ENCODE measurements at regions not wholly inside any gene's neighbourhood (a gene's known extent, or its start where the extent isn't known, plus 50 kb on each side); places are given as distances from the start of the nearest gene placed in this dataset.

DNA sequence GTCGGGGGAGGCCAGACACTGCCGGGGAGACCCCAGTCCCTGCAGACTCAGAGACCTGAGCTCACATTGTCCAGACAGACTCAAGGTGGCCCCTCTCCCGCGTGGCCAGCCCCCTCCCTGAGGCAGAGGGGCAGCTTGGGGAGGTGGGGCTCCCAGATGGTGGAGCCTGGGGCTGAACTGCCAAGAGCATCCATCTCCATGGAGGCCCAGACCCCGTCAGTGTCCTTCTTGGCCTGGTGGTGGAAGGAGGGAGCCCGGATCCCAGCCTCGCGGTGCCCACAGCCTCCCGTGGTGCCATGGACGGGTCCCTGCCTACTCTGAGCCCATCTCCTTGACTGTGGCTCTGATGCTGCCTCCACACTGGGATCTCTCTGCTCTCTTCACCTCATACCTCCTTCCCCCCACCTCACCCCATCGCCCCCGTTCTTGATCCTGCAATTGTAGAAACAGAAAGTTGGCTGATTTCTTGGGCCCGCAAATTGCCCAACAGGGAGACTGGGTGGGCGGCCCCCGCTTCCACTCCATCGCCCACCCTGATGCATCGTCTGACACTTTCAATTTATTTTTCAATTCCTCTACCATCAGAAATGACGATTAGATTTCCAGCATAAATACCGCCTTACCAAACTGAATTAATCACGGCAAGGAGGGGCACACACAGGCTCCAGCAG is 348.9 kb downstream of the MATN1 start:
- Histone ChIP-seq H3K4me3 (ENCODE audit: low read length) (no peak overlapping the region), H3K9me3 (ENCODE audit: insufficient read depth, low read depth, low read length) (no peaks in the 10 kb centered on the region), H3K36me3 (ENCODE audit: insufficient read depth, low read depth, low read length) (no peaks in the 10 kb centered on the region), H3K27me3 (ENCODE audit: insufficient read depth, low read length) (no peaks in the 10 kb centered on the region), H3K9ac (ENCODE audit: low read depth, low read length) (no peak overlapping the region), H3K27ac (ENCODE audit: low read length) (no peak overlapping the region), H3K4me1 (ENCODE audit: insufficient read depth, low read length) (no peaks in the 10 kb centered on the region)

DNA sequence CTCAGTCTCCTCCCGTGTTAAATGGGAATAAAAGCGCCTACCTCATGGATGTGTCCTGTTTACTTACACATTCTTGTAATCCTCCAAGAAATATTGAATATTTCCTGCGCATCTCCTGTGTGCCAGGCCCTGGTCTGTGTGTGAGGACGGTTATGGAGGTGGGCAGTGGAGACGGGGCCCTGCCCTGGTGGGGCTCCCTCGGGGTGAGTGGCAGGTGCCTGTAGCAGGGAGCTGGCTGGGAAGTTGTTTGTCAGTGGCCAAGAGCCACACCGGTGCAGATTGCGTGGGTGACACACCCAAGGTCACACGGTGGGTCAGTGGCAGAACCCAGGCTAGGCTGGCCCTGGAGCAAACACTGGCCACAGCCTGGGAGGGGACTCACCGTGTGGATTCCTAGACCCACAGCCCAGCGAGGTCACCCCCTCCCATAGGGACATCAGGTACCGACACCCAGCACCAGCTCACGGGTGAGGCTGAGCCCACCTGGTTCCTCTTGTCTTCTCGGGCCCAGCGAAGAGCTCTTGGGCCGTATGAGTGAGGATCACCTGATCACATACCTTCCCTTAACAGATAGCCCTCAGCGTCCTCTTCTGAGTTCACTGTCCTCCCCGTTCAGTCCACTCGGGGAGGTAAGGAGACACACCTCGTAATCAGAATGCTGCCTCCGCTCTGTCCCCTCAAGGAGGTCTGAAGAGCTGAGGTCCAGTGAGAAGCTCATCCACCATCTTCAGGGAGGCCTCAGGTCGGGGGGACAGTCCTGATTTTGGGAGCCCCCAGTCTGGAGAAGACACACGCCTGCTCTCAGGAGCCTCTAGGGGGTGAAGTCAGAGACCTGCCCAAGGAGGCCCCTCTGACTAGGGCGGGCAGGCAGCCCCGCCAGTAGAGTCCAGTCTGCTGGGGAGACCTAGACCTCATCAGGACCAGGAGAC is 349.6 kb downstream of the MATN1 start:
- H3K27ac ChIP-seq (ENCODE audit: low read length), result no peak overlapping the region
- no peak overlapping the region for H3K9ac ChIP-seq (ENCODE audit: low read depth, low read length)
- H3K4me1 ChIP-seq (ENCODE audit: insufficient read depth, low read length), result no peaks in the 10 kb centered on the region
- no peaks in the 10 kb centered on the region for H3K36me3 ChIP-seq (ENCODE audit: insufficient read depth, low read depth, low read length)
- no peaks in the 10 kb centered on the region for H3K9me3 ChIP-seq (ENCODE audit: insufficient read depth, low read depth, low read length)
- H3K27me3 ChIP-seq (ENCODE audit: insufficient read depth, low read length), result no peaks in the 10 kb centered on the region
- H3K4me3 ChIP-seq (ENCODE audit: low read length), result no peak overlapping the region

DNA sequence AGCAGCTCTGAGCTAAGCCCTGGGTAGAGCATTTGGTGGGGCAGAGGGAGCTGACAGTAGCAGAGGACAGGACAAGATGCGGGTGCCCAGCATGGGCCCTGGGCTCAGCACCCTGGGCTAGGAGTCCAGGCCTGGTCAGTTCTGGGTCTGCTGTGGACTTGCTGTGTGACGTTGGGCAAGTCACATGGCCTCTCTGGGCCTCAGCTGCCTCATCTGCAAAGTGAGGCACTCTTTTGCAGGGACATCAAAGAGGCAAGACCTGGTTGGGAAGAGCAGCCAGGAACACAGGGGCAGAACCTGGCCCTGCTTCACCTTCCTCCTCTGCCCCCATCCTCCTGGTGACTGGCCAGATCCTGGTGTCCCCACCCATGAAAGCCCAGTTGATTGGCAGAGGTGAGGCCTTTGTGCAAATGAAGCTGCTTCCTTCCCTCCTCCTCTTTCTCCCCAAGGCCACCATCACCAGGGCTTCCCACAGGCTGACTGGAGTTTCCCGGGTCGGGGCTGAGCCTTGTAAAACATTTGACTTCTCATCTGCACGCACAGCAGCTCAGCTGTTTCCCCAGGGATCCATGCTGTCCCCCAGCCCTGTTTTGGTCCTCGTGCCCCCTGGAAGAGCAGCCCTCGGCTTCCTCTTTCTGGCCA is 350.5 kb downstream of the MATN1 start:
- H3K27me3 ChIP-seq (ENCODE audit: insufficient read depth, low read length), result no peaks in the 10 kb centered on the region
- H3K4me1 ChIP-seq (ENCODE audit: insufficient read depth, low read length), result no peaks in the 10 kb centered on the region
- no peaks in the 10 kb centered on the region for H3K9me3 ChIP-seq (ENCODE audit: insufficient read depth, low read depth, low read length)
- no peak overlapping the region for H3K27ac ChIP-seq (ENCODE audit: low read length)
- H3K9ac ChIP-seq (ENCODE audit: low read depth, low read length), result no peak overlapping the region
- H3K4me3 ChIP-seq (ENCODE audit: low read length), result no peak overlapping the region
- no peaks in the 10 kb centered on the region for H3K36me3 ChIP-seq (ENCODE audit: insufficient read depth, low read depth, low read length)

GRCh38 chr1:30371888-30372791 is 351.2 kb downstream of the MATN1 start:
- Histone ChIP-seq H3K4me3 (ENCODE audit: low read length) (no peak overlapping the region), H3K27me3 (ENCODE audit: insufficient read depth, low read length) (no peaks in the 10 kb centered on the region), H3K4me1 (ENCODE audit: insufficient read depth, low read length) (no peaks in the 10 kb centered on the region), H3K9me3 (ENCODE audit: insufficient read depth, low read depth, low read length) (no peaks in the 10 kb centered on the region), H3K27ac (ENCODE audit: low read length) (no peak overlapping the region), H3K36me3 (ENCODE audit: insufficient read depth, low read depth, low read length) (no peaks in the 10 kb centered on the region), H3K9ac (ENCODE audit: low read depth, low read length) (no peak overlapping the region)

DNA sequence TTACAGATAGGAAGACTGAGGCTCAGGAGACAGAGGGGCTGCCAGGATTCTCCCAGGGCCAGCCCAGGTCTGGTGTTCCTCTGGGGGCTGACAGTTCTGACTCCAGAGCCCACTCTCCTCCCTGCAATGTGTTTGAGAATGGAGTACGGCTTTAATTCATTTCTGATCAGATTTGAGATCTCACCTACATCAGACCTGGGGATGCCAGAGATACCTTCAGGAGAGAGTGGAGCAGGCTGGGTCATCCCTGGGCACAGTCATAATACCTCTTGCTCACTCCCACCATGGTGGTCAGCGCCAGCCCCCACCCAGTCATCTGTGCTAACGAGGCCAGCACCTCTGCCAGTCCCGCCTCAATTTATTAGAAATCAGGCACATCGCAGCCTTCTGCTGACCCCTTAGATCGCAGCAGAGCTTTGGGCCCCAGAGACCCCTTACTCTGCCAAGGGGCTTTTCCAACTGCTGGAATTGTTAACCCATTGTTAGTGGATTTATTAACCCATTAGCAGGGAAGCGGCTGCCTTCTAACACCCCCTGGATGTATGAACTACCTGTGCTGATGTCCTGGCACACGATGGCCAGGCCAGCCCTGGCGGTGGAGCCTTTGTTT is 352.1 kb downstream of the MATN1 start:
- Histone ChIP-seq H3K9me3 (ENCODE audit: insufficient read depth, low read depth, low read length) (no peaks in the 10 kb centered on the region), H3K27ac (ENCODE audit: low read length) (no peak overlapping the region), H3K36me3 (ENCODE audit: insufficient read depth, low read depth, low read length) (no peaks in the 10 kb centered on the region), H3K9ac (ENCODE audit: low read depth, low read length) (no peak overlapping the region), H3K4me3 (ENCODE audit: low read length) (no peak overlapping the region), H3K4me1 (ENCODE audit: insufficient read depth, low read length) (no peaks in the 10 kb centered on the region), H3K27me3 (ENCODE audit: insufficient read depth, low read length) (no peaks in the 10 kb centered on the region)

GRCh38 chr1:30368651-30369240 is 354.6 kb downstream of the MATN1 start:
- Histone ChIP-seq H3K27ac (ENCODE audit: low read length) (no peak overlapping the region), H3K9ac (ENCODE audit: low read depth, low read length) (no peak overlapping the region), H3K4me1 (ENCODE audit: insufficient read depth, low read length) (no peaks in the 10 kb centered on the region), H3K9me3 (ENCODE audit: insufficient read depth, low read depth, low read length) (no peaks in the 10 kb centered on the region), H3K4me3 (ENCODE audit: low read length) (no peak overlapping the region), H3K27me3 (ENCODE audit: insufficient read depth, low read length) (no peaks in the 10 kb centered on the region), H3K36me3 (ENCODE audit: insufficient read depth, low read depth, low read length) (no peaks in the 10 kb centered on the region)

- H3K27ac ChIP-seq (ENCODE audit: low read length), result no peak overlapping the region
- H3K9ac ChIP-seq (ENCODE audit: low read depth, low read length), result no peak overlapping the region
- no peaks in the 10 kb centered on the region for H3K9me3 ChIP-seq (ENCODE audit: insufficient read depth, low read depth, low read length)
- no peaks in the 10 kb centered on the region for H3K4me1 ChIP-seq (ENCODE audit: insufficient read depth, low read length)
- no peak overlapping the region for H3K4me3 ChIP-seq (ENCODE audit: low read length)
- H3K36me3 ChIP-seq (ENCODE audit: insufficient read depth, low read depth, low read length), result no peaks in the 10 kb centered on the region
- H3K27me3 ChIP-seq (ENCODE audit: insufficient read depth, low read length), result no peaks in the 10 kb centered on the region
Observed at GRCh38 chr1:30366911-30367310, 356.5 kb downstream of the MATN1 start.

DNA sequence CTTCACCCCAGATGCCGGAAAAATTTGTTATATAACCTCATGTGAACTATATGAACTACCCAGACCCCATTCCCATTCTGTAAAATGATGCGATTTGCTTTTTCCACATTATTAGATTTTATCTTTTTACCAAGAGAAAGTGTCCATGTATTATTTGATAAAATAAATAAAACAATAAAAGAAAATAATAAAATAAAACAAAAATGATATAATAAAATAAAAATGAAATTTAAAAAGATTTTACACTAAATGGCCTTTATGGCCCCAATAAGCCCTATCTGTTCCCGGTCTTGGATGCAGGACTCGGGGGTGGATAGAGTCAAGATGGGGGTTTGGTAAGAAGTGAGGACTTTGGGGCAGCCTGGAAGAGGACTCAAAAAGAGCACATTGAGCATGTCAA is 357.2 kb downstream of the MATN1 start:
- no peak overlapping the region for H3K4me3 ChIP-seq (ENCODE audit: low read length)
- H3K9ac ChIP-seq (ENCODE audit: low read depth, low read length), result no peak overlapping the region
- H3K36me3 ChIP-seq (ENCODE audit: insufficient read depth, low read depth, low read length), result no peaks in the 10 kb centered on the region
- no peaks in the 10 kb centered on the region for H3K9me3 ChIP-seq (ENCODE audit: insufficient read depth, low read depth, low read length)
- no peaks in the 10 kb centered on the region for H3K27me3 ChIP-seq (ENCODE audit: insufficient read depth, low read length)
- no peaks in the 10 kb centered on the region for H3K4me1 ChIP-seq (ENCODE audit: insufficient read depth, low read length)
- no peak overlapping the region for H3K27ac ChIP-seq (ENCODE audit: low read length)

DNA sequence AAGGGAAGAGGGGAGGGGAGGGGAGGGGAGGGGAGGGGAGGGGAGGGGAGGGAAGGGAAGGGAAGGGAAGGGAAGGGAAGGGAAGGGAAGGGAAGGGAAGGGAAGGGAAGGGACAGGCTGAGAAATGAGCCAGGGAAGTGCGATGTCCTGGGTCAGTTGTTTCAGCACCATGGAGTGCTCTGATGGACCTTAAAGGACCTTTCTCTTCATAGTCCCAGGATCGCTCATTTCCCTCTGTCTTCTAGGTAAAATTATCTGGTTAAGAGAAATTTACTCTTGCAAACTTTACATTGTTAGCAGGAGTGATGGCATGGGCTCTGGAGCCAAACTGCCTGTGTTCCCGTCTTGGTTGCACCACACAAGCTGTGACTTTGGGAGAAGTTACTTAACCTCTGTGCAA is 357.8 kb downstream of the MATN1 start:
- Histone ChIP-seq H3K9me3 (ENCODE audit: insufficient read depth, low read depth, low read length) (no peaks in the 10 kb centered on the region), H3K27me3 (ENCODE audit: insufficient read depth, low read length) (no peaks in the 10 kb centered on the region), H3K4me3 (ENCODE audit: low read length) (no peak overlapping the region), H3K9ac (ENCODE audit: low read depth, low read length) (no peak overlapping the region), H3K27ac (ENCODE audit: low read length) (no peak overlapping the region), H3K36me3 (ENCODE audit: insufficient read depth, low read depth, low read length) (no peaks in the 10 kb centered on the region), H3K4me1 (ENCODE audit: insufficient read depth, low read length) (no peaks in the 10 kb centered on the region)

GRCh38 chr1:30363031-30363430 is 360.4 kb downstream of the MATN1 start:
- H3K4me3 ChIP-seq (ENCODE audit: low read length), result no peak overlapping the region
- no peak overlapping the region for H3K27ac ChIP-seq (ENCODE audit: low read length)
- H3K36me3 ChIP-seq (ENCODE audit: insufficient read depth, low read depth, low read length), result no peaks in the 10 kb centered on the region
- H3K4me1 ChIP-seq (ENCODE audit: insufficient read depth, low read length), result peaks cover 6% of the 10 kb centered on the region; the same call in 1 of the 2 replicates
- H3K27me3 ChIP-seq (ENCODE audit: insufficient read depth, low read length), result no peaks in the 10 kb centered on the region
- no peaks in the 10 kb centered on the region for H3K9me3 ChIP-seq (ENCODE audit: insufficient read depth, low read depth, low read length)
- H3K9ac ChIP-seq (ENCODE audit: low read depth, low read length), result no peak overlapping the region
